ENCODE measurements at regions not wholly inside any gene's neighbourhood (a gene's known extent, or its start where the extent isn't known, plus 50 kb on each side); places are given as distances from the start of the nearest gene placed in this dataset.

- no peak for TF ChIP-seq ZNF331 (CRISPR knock-in tag; IDR thresholded peaks at IDR 0.05; ENCODE audit: low read depth)
- Histone ChIP-seq H3K4me3 (no peak overlapping the region), H3F3A (replicated peaks; ENCODE audit: low read depth) (no peaks in the 10 kb centered on the region), H3K79me2 (replicated peaks; ENCODE audit: insufficient read depth) (no peaks in the 10 kb centered on the region), H3K27ac (ENCODE audit: low read depth) (no peak overlapping the region), H3K4me2 (no peak overlapping the region), H3K9me2 (ENCODE audit: insufficient read depth) (no peaks in the 10 kb centered on the region; the same call in 1 of the 2 replicates), H3K36me3 (ENCODE audit: insufficient read depth) (no peaks in the 10 kb centered on the region), H2AFZ (no peak overlapping the region), H4K20me1 (replicated peaks; ENCODE audit: insufficient read depth) (no peaks in the 10 kb centered on the region), H3K4me1 (ENCODE audit: insufficient read depth) (no peaks in the 10 kb centered on the region), H3K27me3 (ENCODE audit: insufficient read depth) (no peaks in the 10 kb centered on the region)
- Mint-ChIP-seq H3K4me3 (no peak overlapping the region), H3K4me1 (peaks cover 7% of the 10 kb centered on the region; the same call in 1 of the 3 replicates), H3K27me3 (ENCODE audit: insufficient read depth, low read depth, poor library complexity) (peaks cover 11% of the 10 kb centered on the region), H3K27ac (no peak overlapping the region), H3K36me3 (ENCODE audit: low read depth) (no peaks in the 10 kb centered on the region), H3K9me3 (no peaks in the 10 kb centered on the region; the same call in 2 of the 3 replicates)
- ATAC-seq, result no peak
- DNase-seq (ENCODE audit: low spot score), result no peak
Measured at GRCh38 chr2:71788186-71788525, 334.8 kb downstream of the DYSF start.

- Histone ChIP-seq H3K36me3 (ENCODE audit: insufficient read depth) (no peaks in the 10 kb centered on the region), H3K79me2 (replicated peaks; ENCODE audit: insufficient read depth) (no peaks in the 10 kb centered on the region), H3K4me3 (no peak overlapping the region), H3K4me1 (ENCODE audit: insufficient read depth) (no peaks in the 10 kb centered on the region), H2AFZ (no peak overlapping the region), H4K20me1 (replicated peaks; ENCODE audit: insufficient read depth) (no peaks in the 10 kb centered on the region), H3K27me3 (ENCODE audit: insufficient read depth) (no peaks in the 10 kb centered on the region), H3K27ac (ENCODE audit: low read depth) (no peak overlapping the region), H3F3A (replicated peaks; ENCODE audit: low read depth) (no peaks in the 10 kb centered on the region), H3K4me2 (no peak overlapping the region), H3K9me2 (ENCODE audit: insufficient read depth) (no peaks in the 10 kb centered on the region; the same call in 1 of the 2 replicates)
- H3K36me3 Mint-ChIP-seq (ENCODE audit: low read depth), result no peaks in the 10 kb centered on the region
- no peaks in the 10 kb centered on the region; the same call in 2 of the 3 replicates for H3K9me3 Mint-ChIP-seq
- DNase-seq (ENCODE audit: low spot score), result no peak
- H3K4me3 Mint-ChIP-seq, result no peak overlapping the region
- H3K27ac Mint-ChIP-seq, result no peak overlapping the region
- no peak for ATAC-seq
- peaks cover 11% of the 10 kb centered on the region for H3K27me3 Mint-ChIP-seq (ENCODE audit: insufficient read depth, low read depth, poor library complexity)
- TF ChIP-seq ZNF462 (CRISPR knock-in tag; IDR thresholded peaks at IDR 0.05), result no peak
- TF ChIP-seq ZNF114 (CRISPR knock-in tag; IDR thresholded peaks at IDR 0.05), result no peak
- TF ChIP-seq STAT1 (IDR thresholded peaks at IDR 0.05; ENCODE audit: unreplicated experiment), result no peak
- no peak for TF ChIP-seq JUNB (IDR thresholded peaks at IDR 0.05; ENCODE audit: unreplicated experiment)
- no peak for TF ChIP-seq ZNF331 (CRISPR knock-in tag; IDR thresholded peaks at IDR 0.05; ENCODE audit: low read depth)
- TF ChIP-seq POLR2AphosphoS5 (IDR thresholded peaks at IDR 0.05; ENCODE audit: low read depth), result no peak
- TF ChIP-seq EZH2 (IDR thresholded peaks at IDR 0.05; ENCODE audit: low read depth, unreplicated experiment), result no peak
- TF ChIP-seq ETS1 (IDR thresholded peaks at IDR 0.05), result no peak
- TF ChIP-seq EZH2phosphoT487 (IDR thresholded peaks at IDR 0.05; ENCODE audit: unreplicated experiment), result no peak
- TF ChIP-seq CREB1 (CRISPR knock-in tag; IDR thresholded peaks at IDR 0.05; ENCODE audit: low read depth), result no peak
- peaks cover 7% of the 10 kb centered on the region; the same call in 1 of the 3 replicates for H3K4me1 Mint-ChIP-seq
Measured at GRCh38 chr2:71787476-71788185, 334.3 kb downstream of the DYSF start.
